Spleen (tissue), 11 donors: ENCODE measurements at regions not wholly inside any gene's neighbourhood (a gene's known extent, or its start where the extent isn't known, plus 50 kb on each side); places are given as distances from the start of the nearest gene placed in this dataset.

Experiments
- DNase-seq: peaks from one replicate; pipeline ENCODE4 v3.0.0-alpha.2; 2020
- H3K27ac ChIP-seq, 8 donors: fragments of 200-600 bp; sonication (generic) in 7 of 8; 1 replicate in 4 of 8; 2 replicates in 4 of 8; pipeline versions ENCODE4 v1.5.0 to v1.8.0; 2016 to 2021; ENCODE audit warnings: inconsistent platforms in 4 of 8, mild to moderate bottlenecking in 4 of 8, moderate library complexity in 1 of 8
- H3K27me3 ChIP-seq, 7 donors: fragments of 200-600 bp; sonication (generic) in 6 of 7; replicated peaks in 1 of 7; 1 replicate in 4 of 7; 2 replicates in 3 of 7; pipeline versions ENCODE4 v1.5.0 to v1.8.0; 2016 to 2021; ENCODE audit warnings: inconsistent platforms in 3 of 7, mild to moderate bottlenecking in 1 of 7
- H3K36me3 ChIP-seq, 6 donors: fragments of 200-600 bp; sonication (generic) in 5 of 6; 1 replicate in 4 of 6; 2 replicates in 2 of 6; pipeline versions ENCODE4 v1.5.0 to v1.8.0; 2016 to 2021; ENCODE audit warnings: inconsistent platforms in 2 of 6
- H3K4me1 ChIP-seq, 6 donors: fragments of 200-600 bp; sonication (generic) in 5 of 6; 1 replicate in 3 of 6; 2 replicates in 3 of 6; pipeline versions ENCODE4 v1.5.0 to v1.8.0; 2016 to 2021; ENCODE audit warnings: inconsistent platforms in 3 of 6
- H3K4me3 ChIP-seq, 8 donors: fragments of 200-600 bp; sonication (generic) in 7 of 8; 1 replicate in 4 of 8; 2 replicates in 4 of 8; pipeline versions ENCODE4 v1.5.0 to v1.8.0; 2016 to 2021; ENCODE audit warnings: inconsistent platforms in 4 of 8, mild to moderate bottlenecking in 4 of 8, moderate library complexity in 2 of 8
- H3K9me3 ChIP-seq, 8 donors: fragments of 200-600 bp; sonication (generic) in 7 of 8; 1 replicate in 4 of 8; 2 replicates in 4 of 8; pipeline versions ENCODE4 v1.5.0 to v1.8.0; 2016 to 2021; ENCODE audit warnings: inconsistent platforms in 4 of 8
- CTCF ChIP-seq, 11 experiments: fragments of 200-600 bp in 7 of 11; fragments of 450-650 bp in 4 of 11; sonication (generic) in 4 of 11; IDR thresholded peaks in 8 of 11; conservative IDR thresholded peaks in 3 of 11; 1 replicate in 7 of 11; 2 replicates in 4 of 11; pipeline versions ENCODE4 v1.4.0 to v1.8.0; 2016 to 2021; ENCODE audit warnings: antibody characterized with exemption in 11 of 11, inconsistent platforms in 4 of 11, mild to moderate bottlenecking in 1 of 11
- POLR2A ChIP-seq, 3 donors: fragments of 450-650 bp; IDR thresholded peaks; one replicate each; pipeline ENCODE4 v1.5.1; 2017; ENCODE audit warnings: antibody characterized with exemption in 3 of 3, mild to moderate bottlenecking in 1 of 3
- POLR2AphosphoS5 ChIP-seq, 3 donors: sonication (generic); formaldehyde crosslinking; IDR thresholded peaks; one replicate each; pipeline ENCODE4 v1.5.1; 2017; ENCODE audit warnings: antibody characterized with exemption in 3 of 3
- WGBS, 5 donors: extraction: QIAGEN DNeasy Blood & Tissue Kit in 3 of 5; methylation state at CpG; one replicate each; pipeline versions ENCODE4 v1.1.5 to v1.1.7; 2013 to 2018; 5-methylcytosine and 5-hydroxymethylcytosine counted together
- intact Hi-C: fragments of 100-400 bp; cut with DNase I; formaldehyde crosslinking; loops from one replicate; pipeline ENCODE4 v1.15.0; 2023; ENCODE audit warnings: low total_unique reads
- donor health status: healthy with polysubstance abuse.
- donor health status: DM: no; HTN: no; CAD: no; lungs with moderate emphysema.
- donor health status: DM: no; HTN: no; CAD: no.
- donor health status: Bipolar disorder and iron deficiency.
- donor health status: healthy.
- donor health status: DM: no; HTN: no; CAD: no.
- donor health status: DM: yes; HTN: yes; CAD: no.

GRCh38 chr12:97027482-97027881 is 120.4 kb downstream of the NEDD1 start:
- no peak for TF ChIP-seq CTCF (IDR thresholded peaks at IDR 0.05 in 8 of 11, conservative IDR thresholded peaks at IDR 0.05 in 3 of 11)
- no peak for TF ChIP-seq POLR2A (IDR thresholded peaks at IDR 0.05)
- no peak for TF ChIP-seq POLR2AphosphoS5 (IDR thresholded peaks at IDR 0.05)
- Histone ChIP-seq H3K4me3 (no peak overlapping the region), H3K27ac (no peak overlapping the region), H3K27me3 (no peaks in the 10 kb centered on the region), H3K4me1 (no peaks in the 10 kb centered on the region), H3K36me3 (no peaks in the 10 kb centered on the region), H3K9me3 (no peaks in the 10 kb centered on the region)
- DNase-seq: no peak
- intact Hi-C loops: no loop called here
- 64 to 76% (median 69%) methylated on average over 1 of the region's 1 CpG for WGBS, 5 donors

- H3K4me3 ChIP-seq: no peak overlapping the region
- TF ChIP-seq POLR2A (IDR thresholded peaks at IDR 0.05): no peak
- TF ChIP-seq CTCF (IDR thresholded peaks at IDR 0.05 in 8 of 11, conservative IDR thresholded peaks at IDR 0.05 in 3 of 11): no peak
- TF ChIP-seq POLR2AphosphoS5 (IDR thresholded peaks at IDR 0.05): no peak
- no peaks in the 10 kb centered on the region for H3K36me3 ChIP-seq
- no peaks in the 10 kb centered on the region for H3K9me3 ChIP-seq
- no peak for DNase-seq
- no peaks in the 10 kb centered on the region for H3K4me1 ChIP-seq
- H3K27me3 ChIP-seq: no peaks in the 10 kb centered on the region
- intact Hi-C loops: no loop called here
- H3K27ac ChIP-seq: no peak overlapping the region
- 62 to 70% (median 64%) methylated on average over 5 of the region's 5 CpGs for WGBS, 5 donors
Measured at GRCh38 chr12:97038131-97038530, 131.1 kb downstream of the NEDD1 start.

- Histone ChIP-seq H3K4me3 (no peak overlapping the region), H3K27me3 (no peaks in the 10 kb centered on the region), H3K9me3 (no peaks in the 10 kb centered on the region), H3K27ac (no peak overlapping the region), H3K36me3 (no peaks in the 10 kb centered on the region), H3K4me1 (no peaks in the 10 kb centered on the region)
- intact Hi-C loops: no loop called here
- DNase-seq: no peak
- TF ChIP-seq POLR2A (IDR thresholded peaks at IDR 0.05) (no peak), CTCF (IDR thresholded peaks at IDR 0.05 in 8 of 11, conservative IDR thresholded peaks at IDR 0.05 in 3 of 11) (no peak), POLR2AphosphoS5 (IDR thresholded peaks at IDR 0.05) (no peak)
- WGBS, 5 donors: 70 to 86% (median 79%) methylated on average over 4 of the region's 4 CpGs
Measured at GRCh38 chr12:97038834-97039233, 131.8 kb downstream of the NEDD1 start.

- DNase-seq: no peak
- no peaks in the 10 kb centered on the region for H3K9me3 ChIP-seq
- intact Hi-C loops: no loop called here
- 83 to 100% (median 90%) methylated on average over 1 of the region's 1 CpG for WGBS, 5 donors
- H3K27me3 ChIP-seq: no peaks in the 10 kb centered on the region
- no peak for TF ChIP-seq POLR2AphosphoS5 (IDR thresholded peaks at IDR 0.05)
- TF ChIP-seq POLR2A (IDR thresholded peaks at IDR 0.05): no peak
- TF ChIP-seq CTCF (IDR thresholded peaks at IDR 0.05 in 8 of 11, conservative IDR thresholded peaks at IDR 0.05 in 3 of 11): no peak
- no peaks in the 10 kb centered on the region for H3K36me3 ChIP-seq
- H3K4me1 ChIP-seq: no peaks in the 10 kb centered on the region
- H3K4me3 ChIP-seq: no peak overlapping the region
- no peak overlapping the region for H3K27ac ChIP-seq
Measured at GRCh38 chr12:97046901-97047300, 139.8 kb downstream of the NEDD1 start.
